ENCODE measurements at regions not wholly inside any gene's neighbourhood (a gene's known extent, or its start where the extent isn't known, plus 50 kb on each side); places are given as distances from the start of the nearest gene placed in this dataset.

GRCh38 chr5:4866131-4866659 is 273.9 kb upstream of the ADAMTS16 start:
- no peak for DNase-seq

DNA sequence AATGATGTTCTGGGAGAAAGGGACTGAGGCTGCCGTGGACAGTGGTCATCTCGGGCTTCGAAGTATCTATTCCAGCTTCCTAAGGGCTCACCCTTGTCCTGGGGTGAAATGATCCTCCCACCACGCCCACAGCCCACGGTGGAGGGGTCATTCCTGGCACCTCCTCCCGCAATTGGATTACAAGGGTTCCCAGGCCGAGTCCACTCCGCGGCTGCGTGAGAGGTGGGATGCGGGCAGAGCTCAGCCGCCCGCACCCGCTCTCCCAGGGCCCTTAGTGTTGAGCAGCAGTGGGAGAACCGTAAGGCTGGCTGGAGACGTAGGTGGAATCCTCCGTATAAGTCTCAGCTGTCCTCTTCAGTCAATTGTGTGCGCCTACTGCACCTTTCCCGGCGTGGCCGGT is 273.3 kb upstream of the ADAMTS16 start:
- no peak for DNase-seq

DNA sequence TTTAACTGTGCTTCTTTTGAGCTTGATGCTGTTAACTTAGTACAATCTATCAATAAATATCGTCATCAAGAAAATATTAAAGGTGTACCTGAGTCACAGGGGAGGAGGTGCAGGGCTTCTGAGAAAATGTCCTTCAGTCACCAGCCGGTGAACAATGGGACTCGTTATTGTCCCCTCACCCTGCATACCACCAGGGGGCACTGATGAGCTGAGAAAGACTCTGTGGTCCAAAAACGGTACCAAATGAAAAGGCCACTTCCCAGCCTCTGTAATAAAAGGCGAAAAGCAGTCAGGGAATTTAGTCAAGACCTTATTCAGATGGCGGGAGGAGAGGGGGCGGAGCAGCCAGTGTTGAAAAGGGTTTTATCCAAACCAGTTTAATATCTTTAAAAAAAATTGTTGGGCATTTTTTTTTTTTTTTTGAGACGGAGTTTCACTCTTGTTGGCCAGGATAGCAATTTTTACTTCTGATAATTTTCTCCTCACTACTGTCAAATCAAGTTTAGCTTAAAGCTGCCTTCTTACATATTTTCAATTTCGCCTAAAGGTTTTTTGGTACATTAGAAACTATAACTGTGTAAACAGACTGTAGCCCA is 271.9 kb upstream of the ADAMTS16 start:
- no peak for DNase-seq

GRCh38 chr5:4873652-4874051 is 266.5 kb upstream of the ADAMTS16 start:
- DNase-seq, result no peak

DNA sequence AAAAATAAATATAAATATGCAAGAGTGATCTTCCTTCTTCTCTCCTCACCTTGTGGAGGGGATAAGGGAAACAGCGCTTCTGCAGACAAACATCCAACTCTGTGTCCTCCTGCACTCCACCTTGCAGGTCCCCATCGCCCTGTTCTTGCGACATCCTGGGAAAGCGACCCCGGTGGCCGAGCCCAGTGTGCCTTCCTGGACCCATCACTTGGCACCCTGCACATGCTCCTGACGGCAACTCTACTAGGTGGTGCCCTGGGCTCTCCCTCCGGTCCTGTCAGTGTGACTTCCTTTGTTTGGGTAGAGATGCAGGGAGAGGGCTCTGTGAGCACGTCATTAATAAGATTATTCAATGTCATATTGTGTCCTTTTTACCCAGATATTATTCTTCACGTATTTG is 266.0 kb upstream of the ADAMTS16 start:
- no peak for DNase-seq

- no peak for DNase-seq
Measured at GRCh38 chr5:4875942-4876341, 264.2 kb upstream of the ADAMTS16 start.

GRCh38 chr5:4876804-4877203 is 263.3 kb upstream of the ADAMTS16 start:
- no peak for DNase-seq

- DNase-seq, result no peak
Measured at GRCh38 chr5:4877579-4877978, 262.6 kb upstream of the ADAMTS16 start.

DNA sequence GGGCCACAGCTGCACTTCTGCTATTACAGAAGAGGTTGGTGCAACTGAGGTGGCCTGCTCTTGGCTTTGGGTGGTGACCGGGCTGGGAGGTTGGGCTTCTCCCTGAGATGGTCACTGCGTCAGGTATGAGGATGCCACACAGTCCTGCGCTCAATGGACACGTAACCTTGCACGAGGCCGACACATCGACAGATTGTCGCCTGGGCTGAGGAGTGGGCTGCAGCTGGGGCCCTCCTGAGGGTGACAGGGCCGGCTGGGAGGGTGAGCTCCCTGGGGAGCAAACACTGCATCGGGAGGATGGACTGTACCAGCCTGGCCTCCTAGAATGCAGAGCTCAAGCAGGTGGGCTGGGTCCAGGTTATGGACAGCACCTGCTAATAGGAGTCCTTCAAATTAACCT is 261.1 kb upstream of the ADAMTS16 start:
- no peak for DNase-seq

GRCh38 chr5:4879693-4880303 is 260.3 kb upstream of the ADAMTS16 start:
- DNase-seq, result no peak

GRCh38 chr5:4880304-4880741 is 259.8 kb upstream of the ADAMTS16 start:
- DNase-seq, result no peak

GRCh38 chr5:4881366-4882002 is 258.6 kb upstream of the ADAMTS16 start:
- no peak for DNase-seq

GRCh38 chr5:4882186-4882585 is 257.9 kb upstream of the ADAMTS16 start:
- no peak for DNase-seq

- DNase-seq, result no peak
Measured at GRCh38 chr5:4883360-4883759, 256.8 kb upstream of the ADAMTS16 start.

- DNase-seq, result no peak
Measured at GRCh38 chr5:4893063-4893744, 246.9 kb upstream of the ADAMTS16 start.

DNA sequence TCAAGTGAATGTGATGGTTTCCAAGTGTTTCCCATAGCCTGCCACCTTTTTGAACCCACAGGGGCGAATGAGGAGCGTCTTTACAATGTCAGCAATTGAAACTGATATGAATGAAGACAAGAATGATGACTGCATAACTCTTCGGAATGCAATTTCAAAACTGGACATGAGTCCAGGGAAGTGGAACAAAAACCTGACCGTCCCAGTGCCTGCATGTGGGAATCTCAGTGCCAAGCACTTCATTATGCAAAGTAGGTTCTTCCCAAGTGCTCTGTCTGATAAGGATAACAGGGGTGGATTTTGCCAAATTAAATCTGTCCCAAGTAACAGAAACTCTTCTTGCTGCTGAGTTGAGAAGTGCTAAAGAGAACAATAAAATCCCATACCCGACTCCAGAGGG is 243.8 kb upstream of the ADAMTS16 start:
- DNase-seq, result no peak

DNA sequence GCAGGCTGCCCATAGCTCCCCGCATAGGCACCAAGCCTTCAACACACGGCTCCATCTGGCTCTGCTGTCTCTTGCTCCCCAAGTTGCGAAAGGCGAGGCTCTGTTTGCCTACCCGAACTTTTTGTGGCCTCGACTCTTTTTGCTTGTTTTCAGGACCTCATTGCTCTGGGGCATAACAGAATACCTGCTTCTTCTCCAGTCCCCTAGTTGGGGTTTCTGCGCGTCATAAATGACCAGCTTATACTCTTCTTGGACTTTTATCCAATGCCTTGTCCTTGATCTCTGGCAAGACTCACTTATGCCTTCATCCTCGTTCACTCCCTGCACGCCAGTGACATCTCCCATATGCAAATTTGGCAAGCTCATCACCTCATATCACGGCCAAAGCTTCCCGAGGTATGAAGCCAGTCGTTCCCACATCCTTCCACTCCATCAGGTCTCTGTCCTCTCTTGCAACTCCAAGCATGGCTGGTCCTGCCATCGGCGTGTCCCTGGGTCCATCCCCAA is 238.8 kb upstream of the ADAMTS16 start:
- no peak for DNase-seq

GRCh38 chr5:4901924-4902323 is 238.2 kb upstream of the ADAMTS16 start:
- DNase-seq, result no peak

- DNase-seq, result no peak
Measured at GRCh38 chr5:4905674-4906520, 234.2 kb upstream of the ADAMTS16 start.

DNA sequence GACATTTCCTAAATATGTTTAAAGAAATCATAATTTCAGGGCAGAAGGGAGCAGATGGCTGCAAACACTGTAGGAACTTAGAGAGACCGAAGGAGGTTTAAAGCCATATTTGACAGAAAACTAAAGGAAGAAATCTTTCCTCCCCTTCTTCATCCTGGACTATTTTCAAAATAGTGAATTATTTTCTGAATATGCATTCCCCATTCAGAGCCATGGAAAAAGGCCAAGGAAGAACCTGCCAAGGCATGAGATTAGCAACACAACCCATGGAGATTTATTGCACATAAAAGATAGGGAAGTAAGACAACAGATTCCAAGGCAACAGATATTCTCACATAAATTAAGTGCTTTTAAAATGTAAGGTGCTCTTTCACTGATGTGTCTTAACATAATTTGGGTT is 233.3 kb upstream of the ADAMTS16 start:
- no peak for DNase-seq

DNA sequence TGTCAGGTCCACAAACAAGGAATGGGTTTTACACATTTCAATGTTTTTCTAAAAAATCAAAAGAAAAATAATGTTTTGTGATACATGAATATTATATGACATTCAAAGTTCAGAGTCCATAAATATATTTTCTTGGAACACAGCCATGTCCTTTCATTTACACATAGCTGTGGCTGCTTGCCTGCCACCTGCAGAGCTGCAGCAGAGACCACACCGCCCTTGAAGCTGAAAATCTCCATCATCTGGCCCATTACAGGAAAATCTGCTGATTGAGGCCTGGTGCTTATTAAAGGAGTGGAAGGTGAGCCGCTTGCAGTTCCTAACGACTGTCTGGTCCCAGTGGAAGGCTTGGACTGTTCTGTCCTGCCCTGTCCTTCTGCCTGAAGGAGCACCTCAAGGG is 232.6 kb upstream of the ADAMTS16 start:
- DNase-seq, result no peak

DNA sequence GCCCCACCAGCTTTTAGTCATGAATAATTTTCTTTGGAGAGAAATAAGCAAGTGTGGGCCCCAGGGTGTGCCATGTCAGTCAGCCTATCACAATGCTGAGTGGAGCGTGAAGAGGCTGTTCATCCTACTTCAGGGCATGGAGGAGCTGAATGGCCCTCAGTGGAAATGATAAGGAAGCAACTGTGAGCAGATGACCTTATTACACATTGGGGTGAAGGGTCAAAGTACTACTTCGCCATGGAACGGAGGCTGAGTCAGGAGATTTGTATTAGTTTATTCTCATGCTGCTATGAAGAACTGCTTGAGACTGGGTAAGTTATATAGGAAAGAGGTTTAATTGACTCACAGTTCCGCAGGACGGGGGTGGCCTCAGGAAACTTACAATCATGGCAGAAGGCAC is 231.0 kb upstream of the ADAMTS16 start:
- no peak for DNase-seq
